Mesodermal cell (in vitro differentiated cells): ENCODE measurements at regions not wholly inside any gene's neighbourhood (a gene's known extent, or its start where the extent isn't known, plus 50 kb on each side); places are given as distances from the start of the nearest gene placed in this dataset.

Experiments used
- H3K27ac ChIP-seq: 2 replicates; pipeline ENCODE4 v1.7.0; 2013; ENCODE audit warnings: mild to moderate bottlenecking, low read depth, low read length, moderate library complexity; ENCODE audit not compliant: severe bottlenecking
- H3K36me3 ChIP-seq: 2 replicates; pipeline ENCODE4 v1.7.1; 2013; ENCODE audit warnings: mild to moderate bottlenecking, low read length, moderate library complexity; ENCODE audit not compliant: control insufficient read depth, insufficient read depth
- H3K4me1 ChIP-seq: one replicate; pipeline ENCODE4 v1.7.1; 2013; ENCODE audit warnings: mild to moderate bottlenecking, low read length; ENCODE audit not compliant: insufficient read depth, control insufficient read depth, poor library complexity, severe bottlenecking
- H3K4me3 ChIP-seq: 2 replicates; pipeline ENCODE4 v1.7.0; 2013; ENCODE audit warnings: low read length, control low read depth, mild to moderate bottlenecking; ENCODE audit not compliant: insufficient read depth, poor library complexity, severe bottlenecking; ENCODE audit errors: extremely low read depth
- H3K9me3 ChIP-seq: 2 replicates; pipeline ENCODE4 v1.7.1; 2013; ENCODE audit warnings: mild to moderate bottlenecking, low read length, moderate library complexity; ENCODE audit not compliant: control insufficient read depth
- WGBS, 2 experiments: methylation state at CpG; one replicate each; pipeline ENCODE4 v1.1.5; 2013; ENCODE audit warnings: missing lambda C conversion rate in 2 of 2; ENCODE audit not compliant: insufficient coverage in 2 of 2; 5-methylcytosine and 5-hydroxymethylcytosine counted together

- H3K4me3 ChIP-seq, result no peak overlapping the region
- H3K9me3 ChIP-seq, result no peaks in the 10 kb centered on the region
- H3K4me1 ChIP-seq, result no peaks in the 10 kb centered on the region
- H3K36me3 ChIP-seq, result no peaks in the 10 kb centered on the region
- WGBS, 2 experiments, result 92% methylated on average over 4 of the region's 4 CpGs
- no peak overlapping the region for H3K27ac ChIP-seq
Measured at GRCh38 chr13:59182241-59182640, 981.5 kb downstream of the DIAPH3 start.

- no CpG with 5 or more reads among the region's 1 CpG for WGBS, 2 experiments
- Histone ChIP-seq H3K9me3 (no peaks in the 10 kb centered on the region), H3K4me3 (no peak overlapping the region), H3K36me3 (no peaks in the 10 kb centered on the region), H3K4me1 (no peaks in the 10 kb centered on the region), H3K27ac (no peak overlapping the region)
Measured at GRCh38 chr13:59197397-59197796, 966.3 kb downstream of the DIAPH3 start.

- WGBS, 2 experiments, result 100% methylated on average over 1 of the region's 2 CpGs
- Histone ChIP-seq H3K36me3 (no peaks in the 10 kb centered on the region), H3K4me1 (no peaks in the 10 kb centered on the region), H3K4me3 (no peak overlapping the region), H3K9me3 (peaks cover 6% of the 10 kb centered on the region), H3K27ac (no peak overlapping the region)
Measured at GRCh38 chr13:59201841-59202240, 961.9 kb downstream of the DIAPH3 start.

GRCh38 chr13:59203855-59204254 is 959.9 kb downstream of the DIAPH3 start:
- no peak overlapping the region for H3K4me3 ChIP-seq
- H3K9me3 ChIP-seq, result peaks cover 6% of the 10 kb centered on the region
- no peak overlapping the region for H3K27ac ChIP-seq
- WGBS, 2 experiments, result no CpG with 5 or more reads among the region's 6 CpGs
- no peaks in the 10 kb centered on the region for H3K4me1 ChIP-seq
- H3K36me3 ChIP-seq, result no peaks in the 10 kb centered on the region

GRCh38 chr13:59205501-59205900 is 958.2 kb downstream of the DIAPH3 start:
- H3K27ac ChIP-seq, result no peak overlapping the region
- H3K4me1 ChIP-seq, result peaks cover 2% of the 10 kb centered on the region
- no peak overlapping the region for H3K4me3 ChIP-seq
- peaks cover 6% of the 10 kb centered on the region for H3K9me3 ChIP-seq
- 100% methylated on average over 3 of the region's 5 CpGs; no CpG with 5 or more reads in 1 of the 2 experiments for WGBS, 2 experiments
- no peaks in the 10 kb centered on the region for H3K36me3 ChIP-seq

- no peak overlapping the region for H3K4me3 ChIP-seq
- H3K4me1 ChIP-seq, result peaks cover 9% of the 10 kb centered on the region
- no peaks in the 10 kb centered on the region for H3K36me3 ChIP-seq
- H3K9me3 ChIP-seq, result no peaks in the 10 kb centered on the region
- 80 to 100% methylated on average over 1 of the region's 6 CpGs for WGBS, 2 experiments
- no peak overlapping the region for H3K27ac ChIP-seq
Measured at GRCh38 chr13:59208405-59209195, 955.1 kb downstream of the DIAPH3 start.

GRCh38 chr13:59210543-59210942 is 953.2 kb downstream of the DIAPH3 start:
- H3K4me1 ChIP-seq, result peaks cover 9% of the 10 kb centered on the region
- no peaks in the 10 kb centered on the region for H3K36me3 ChIP-seq
- 100% methylated on average over 1 of the region's 1 CpG; no CpG with 5 or more reads in 1 of the 2 experiments for WGBS, 2 experiments
- H3K9me3 ChIP-seq, result no peaks in the 10 kb centered on the region
- no peak overlapping the region for H3K4me3 ChIP-seq
- peak overlapping the region; percentile 3 for H3K27ac ChIP-seq

- Histone ChIP-seq H3K4me1 (peaks cover 9% of the 10 kb centered on the region), H3K36me3 (no peaks in the 10 kb centered on the region), H3K27ac (no peak overlapping the region), H3K9me3 (no peaks in the 10 kb centered on the region), H3K4me3 (no peak overlapping the region)
- WGBS, 2 experiments, result 74 to 83% methylated on average over 3 of the region's 3 CpGs
Measured at GRCh38 chr13:59211606-59212005, 952.1 kb downstream of the DIAPH3 start.

GRCh38 chr13:59229401-59229800 is 934.3 kb downstream of the DIAPH3 start:
- Histone ChIP-seq H3K4me1 (no peaks in the 10 kb centered on the region), H3K9me3 (peaks cover 19% of the 10 kb centered on the region), H3K27ac (no peak overlapping the region), H3K36me3 (no peaks in the 10 kb centered on the region), H3K4me3 (no peak overlapping the region)
- 80% methylated on average over 1 of the region's 3 CpGs; no CpG with 5 or more reads in 1 of the 2 experiments for WGBS, 2 experiments

- WGBS, 2 experiments, result 92% methylated on average over 2 of the region's 4 CpGs
- peaks cover 19% of the 10 kb centered on the region for H3K9me3 ChIP-seq
Measured at GRCh38 chr13:59229861-59230260, 933.9 kb downstream of the DIAPH3 start.

More at GRCh38 chr13:59229861-59230260, 933.9 kb downstream of the DIAPH3 start:
- Histone ChIP-seq H3K27ac (peak overlapping the region; percentile 26), H3K36me3 (no peaks in the 10 kb centered on the region), H3K4me1 (no peaks in the 10 kb centered on the region), H3K4me3 (no peak overlapping the region)
